Muscle of back (tissue), 3 donors: ENCODE measurements at regions not wholly inside any gene's neighbourhood (a gene's known extent, or its start where the extent isn't known, plus 50 kb on each side); places are given as distances from the start of the nearest gene placed in this dataset.
"Not testable (repeated sequence)": the region's sequence is repeated elsewhere in the genome, so short reads cannot be mapped to it uniquely, and the experiment has no call there.

Experiments used
- DNase-seq, 3 donors: peaks; one replicate each; pipeline versions ENCODE4 v3.0.0 to v3.0.0-alpha.2; 2013

- no peak for DNase-seq
Measured at GRCh38 chr4:27721193-27721592, 860.6 kb downstream of the STIM2 start.

- no peak for DNase-seq
Measured at GRCh38 chr4:27728892-27729291, 868.3 kb downstream of the STIM2 start.

- DNase-seq = peak in 2 of 3 donors; percentile 31 to 42
Measured at GRCh38 chr4:27742816-27743215, 882.2 kb downstream of the STIM2 start.

GRCh38 chr4:27759611-27760575 is 899.3 kb downstream of the STIM2 start:
- DNase-seq = peak; percentile 52 to 88 (median 75)

GRCh38 chr4:27763830-27764525 is 903.3 kb downstream of the STIM2 start:
- no peak for DNase-seq

GRCh38 chr4:27764526-27764837 is 903.8 kb downstream of the STIM2 start:
- DNase-seq = no peak

- no peak for DNase-seq
Measured at GRCh38 chr4:27770895-27771294, 910.3 kb downstream of the STIM2 start.

GRCh38 chr4:27775156-27775555 is 914.5 kb downstream of the STIM2 start:
- no peak for DNase-seq

GRCh38 chr4:27779827-27780226 is 919.2 kb downstream of the STIM2 start:
- DNase-seq = no peak

- no peak for DNase-seq
Measured at GRCh38 chr4:27787195-27787594, 926.6 kb downstream of the STIM2 start.

GRCh38 chr4:27789773-27790172 is 929.1 kb downstream of the STIM2 start:
- DNase-seq = no peak

GRCh38 chr4:27790911-27791310 is 930.3 kb downstream of the STIM2 start:
- DNase-seq = peak in 1 of 3 donors; percentile 34

- peak in 2 of 3 donors; percentile 8 to 22 for DNase-seq
Measured at GRCh38 chr4:27791640-27792039, 931.0 kb downstream of the STIM2 start.

GRCh38 chr4:27807207-27807606 is 946.6 kb downstream of the STIM2 start:
- DNase-seq = no peak

- DNase-seq = no peak
Measured at GRCh38 chr4:27811948-27812347, 951.3 kb downstream of the STIM2 start.

GRCh38 chr4:27813226-27813625 is 952.6 kb downstream of the STIM2 start:
- DNase-seq = peak in 1 of 3 donors; percentile 34

GRCh38 chr4:27813699-27814425 is 953.2 kb downstream of the STIM2 start:
- DNase-seq = not testable (repeated sequence)

GRCh38 chr4:27819246-27819645 is 958.6 kb downstream of the STIM2 start:
- DNase-seq = peak in 1 of 3 donors; percentile 73

- DNase-seq = no peak
Measured at GRCh38 chr4:27828843-27829242, 968.2 kb downstream of the STIM2 start.

- DNase-seq = no peak
Measured at GRCh38 chr4:27830251-27830650, 969.6 kb downstream of the STIM2 start.

GRCh38 chr4:27835851-27836250 is 975.2 kb downstream of the STIM2 start:
- DNase-seq = peak in 1 of 3 donors; percentile 11

- DNase-seq = peak in 1 of 3 donors; percentile 40
Measured at GRCh38 chr4:27836523-27836922, 975.9 kb downstream of the STIM2 start.
